ENCODE measurements at regions not wholly inside any gene's neighbourhood (a gene's known extent, or its start where the extent isn't known, plus 50 kb on each side); places are given as distances from the start of the nearest gene placed in this dataset.

GRCh38 chr5:61679562-61679961, 347.5 kb downstream of the ZSWIM6 start:
- Histone ChIP-seq H3K4ac (replicated peaks; ENCODE audit: insufficient read length, low read depth, low read length) (no peak overlapping the region), H2BK20ac (ENCODE audit: low read length) (no peak overlapping the region), H3K56ac (replicated peaks; ENCODE audit: insufficient read length, low read depth, low read length) (no peak overlapping the region), H3K4me1 (replicated peaks in 1 of 4; ENCODE audit: control insufficient read depth in 3 of 4, insufficient read depth in 4 of 4, low read length in 3 of 4) (peaks cover 0 to 2% (median 0%) of the 10 kb centered on the region in 4 experiments; a peak in 3 of 7 replicates), H3K79me1 (ENCODE audit: low read depth, low read length) (no peaks in the 10 kb centered on the region), H4K5ac (ENCODE audit: insufficient read length, low read depth, low read length) (no peak overlapping the region), H3K79me2 (ENCODE audit: control insufficient read depth in 1 of 2, insufficient read depth in 2 of 2, low read length in 2 of 2) (no peaks in the 10 kb centered on the region), H3K23ac (ENCODE audit: insufficient read length) (no peak overlapping the region), H3K4me3 (ENCODE audit: extremely low read depth in 1 of 4, insufficient read depth in 2 of 4, low read depth in 3 of 4, low read length in 4 of 4) (no peak overlapping the region), H2BK15ac (ENCODE audit: low read length) (no peak overlapping the region), H3K4me2 (ENCODE audit: insufficient read depth in 1 of 2, low read depth in 2 of 2, low read length in 2 of 2) (no peak overlapping the region), H3K9me3 (ENCODE audit: insufficient read depth in 2 of 2, low read depth in 1 of 2, low read length in 1 of 2) (no peaks in the 10 kb centered on the region), H3K14ac (ENCODE audit: insufficient read length) (no peak overlapping the region), H4K20me1 (replicated peaks in 1 of 2; ENCODE audit: control insufficient read depth in 1 of 2, insufficient read depth in 2 of 2, low read length in 2 of 2) (no peaks in the 10 kb centered on the region), H3K18ac (ENCODE audit: extremely low read depth, low read length) (no peak overlapping the region), H2AK5ac (ENCODE audit: low read depth, low read length) (no peak overlapping the region), H3K23me2 (ENCODE audit: low read depth, low read length) (0 out of 2 replicates have a peak, but pooled peaks cover 1% of the 10 kb centered on the region), H3K9ac (replicated peaks in 1 of 4; ENCODE audit: extremely low read depth in 1 of 4, low read depth in 3 of 4, low read length in 3 of 4) (no peak overlapping the region), H4K8ac (ENCODE audit: extremely low read depth, insufficient read depth, low read length) (no peak overlapping the region), H3K27ac (ENCODE audit: low read depth, low read length) (no peak overlapping the region), H4K91ac (replicated peaks; ENCODE audit: insufficient read length, low read length) (no peak overlapping the region), H3K27me3 (replicated peaks in 1 of 4; ENCODE audit: control insufficient read depth in 3 of 4, extremely low read depth in 1 of 4, insufficient read depth in 3 of 4, low read length in 3 of 4) (no peaks in the 10 kb centered on the region), H2BK5ac (ENCODE audit: low read depth, low read length) (no peak overlapping the region), H2BK120ac (replicated peaks; ENCODE audit: low read depth, low read length) (no peak overlapping the region), H2AFZ (ENCODE audit: low read length) (no peak overlapping the region), H2BK12ac (ENCODE audit: low read depth, low read length) (no peak overlapping the region), H3K36me3 (ENCODE audit: control insufficient read depth in 2 of 4, insufficient read depth in 4 of 4, low read length in 3 of 4) (no peaks in the 10 kb centered on the region)
- TF ChIP-seq USF2 (IDR thresholded peaks at IDR 0.05; ENCODE audit: low read length) (no peak), CBX8 (IDR thresholded peaks at IDR 0.05; ENCODE audit: borderline replicate concordance, low read depth, low read length) (no peak), EP300 (IDR thresholded peaks at IDR 0.05; ENCODE audit: borderline replicate concordance in 1 of 2, low read depth in 2 of 2, low read length in 2 of 2) (no peak), TEAD4 (IDR thresholded peaks at IDR 0.05; ENCODE audit: low read depth, low read length) (no peak)
- WGBS, 2 experiments (ENCODE audit: extremely low coverage in 1 of 2, insufficient coverage in 1 of 2, insufficient read length in 1 of 2, insufficient replicate concordance in 2 of 2, low coverage in 1 of 2, low lambda C conversion rate in 2 of 2, missing lambda C conversion rate in 1 of 2): 83% methylated on average over 3 of the region's 3 CpGs; no CpG with 5 or more reads in 1 of the 2 experiments
- FAIRE-seq (peak; percentile 70), DNase-seq (ENCODE audit: low read depth in 1 of 2, low spot score in 2 of 2) (no peak)
- POLR2A ChIA-PET (ENCODE audit: partially characterized antibody): interaction anchor here (0.7 kb wide), 1 partner anchor 10 kb away, joined by 3 read pairs; no protein-coding TSS in a partner anchor
- CTCF ChIA-PET (ENCODE audit: partially characterized antibody): interaction anchor here (0.5 to 7.3 kb wide), 35 partner anchors 8 to 515 kb away, joined by 3 to 51 read pairs (median 3); no protein-coding TSS in a partner anchor
